Central memory CD8-positive, alpha-beta T cell (primary cell): ENCODE measurements at regions not wholly inside any gene's neighbourhood (a gene's known extent, or its start where the extent isn't known, plus 50 kb on each side); places are given as distances from the start of the nearest gene placed in this dataset.
"Not testable (repeated sequence)": the region's sequence is repeated elsewhere in the genome, so short reads cannot be mapped to it uniquely, and the experiment has no call there.

Experiments used
- ATAC-seq: fragments of 150-1000 bp; cut with Tn5 transposase; replicated peaks from 2 replicates; pipeline ENCODE4 v1.10.0; 2022; ENCODE audit warnings: mild to moderate bottlenecking, moderate FRiP score, moderate number of reproducible peaks; ENCODE audit not compliant: poor library complexity, severe bottlenecking; ENCODE audit errors: extremely low read depth
- DNase-seq, 2 donors: peaks; one replicate each; pipeline ENCODE4 v3.0.0; 2021; ENCODE audit warnings: low spot score in 2 of 2
- H3K27ac Mint-ChIP-seq: one replicate; pipeline ENCODE4 v1.8.0; 2022; ENCODE audit warnings: low read depth, mild to moderate bottlenecking, moderate library complexity, mixed read lengths
- H3K27me3 Mint-ChIP-seq: one replicate; pipeline ENCODE4 v1.8.0; 2022; ENCODE audit warnings: mixed read lengths
- H3K36me3 Mint-ChIP-seq: one replicate; pipeline ENCODE4 v1.8.0; 2022; ENCODE audit warnings: mild to moderate bottlenecking, moderate library complexity, mixed read lengths; ENCODE audit not compliant: insufficient read depth
- H3K4me1 Mint-ChIP-seq: one replicate; pipeline ENCODE4 v1.8.0; 2022; ENCODE audit warnings: mixed read lengths
- H3K4me3 Mint-ChIP-seq: one replicate; pipeline ENCODE4 v1.8.0; 2022; ENCODE audit warnings: mild to moderate bottlenecking, moderate library complexity, mixed read lengths
- H3K9me3 Mint-ChIP-seq: one replicate; pipeline ENCODE4 v1.8.0; 2022; ENCODE audit warnings: mixed read lengths

DNA sequence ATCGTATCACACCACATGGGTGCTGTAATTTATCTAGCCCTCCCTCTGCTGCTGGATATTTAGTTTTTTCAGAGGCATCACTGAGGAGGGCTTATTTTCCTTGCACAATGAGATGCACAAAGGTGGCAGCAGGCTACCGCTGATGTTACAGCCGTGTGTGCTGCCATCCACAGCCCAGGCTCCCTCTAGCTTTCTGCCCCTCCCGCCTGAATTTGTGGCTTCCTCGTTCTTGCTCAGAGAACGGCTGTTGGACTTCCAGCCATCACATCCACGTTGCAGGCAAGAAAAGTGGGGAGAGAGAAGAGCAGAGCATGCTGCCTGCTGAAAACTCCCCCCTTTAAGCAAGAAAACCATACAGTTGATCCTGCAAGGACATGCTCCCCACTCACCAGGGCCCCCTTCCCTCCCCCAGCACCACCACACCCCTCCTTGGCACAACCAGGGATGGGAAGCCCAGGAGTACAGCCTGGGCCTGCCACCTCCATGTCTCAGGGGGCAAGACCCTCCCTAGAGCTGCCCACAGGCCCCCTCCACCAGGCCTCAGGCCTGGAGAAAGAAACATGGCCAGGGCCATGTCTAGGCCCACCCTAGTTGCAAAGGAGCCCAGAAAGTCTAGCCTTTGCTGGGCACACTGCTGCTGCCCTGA, 102.6 kb downstream of the MRPL14 start:
- Mint-ChIP-seq H3K4me1 (no peaks in the 10 kb centered on the region), H3K27ac (no peak overlapping the region), H3K4me3 (no peak overlapping the region), H3K36me3 (no peaks in the 10 kb centered on the region), H3K27me3 (peaks cover 33% of the 10 kb centered on the region), H3K9me3 (no peaks in the 10 kb centered on the region)
- DNase-seq (no peak), ATAC-seq (no peak)

DNA sequence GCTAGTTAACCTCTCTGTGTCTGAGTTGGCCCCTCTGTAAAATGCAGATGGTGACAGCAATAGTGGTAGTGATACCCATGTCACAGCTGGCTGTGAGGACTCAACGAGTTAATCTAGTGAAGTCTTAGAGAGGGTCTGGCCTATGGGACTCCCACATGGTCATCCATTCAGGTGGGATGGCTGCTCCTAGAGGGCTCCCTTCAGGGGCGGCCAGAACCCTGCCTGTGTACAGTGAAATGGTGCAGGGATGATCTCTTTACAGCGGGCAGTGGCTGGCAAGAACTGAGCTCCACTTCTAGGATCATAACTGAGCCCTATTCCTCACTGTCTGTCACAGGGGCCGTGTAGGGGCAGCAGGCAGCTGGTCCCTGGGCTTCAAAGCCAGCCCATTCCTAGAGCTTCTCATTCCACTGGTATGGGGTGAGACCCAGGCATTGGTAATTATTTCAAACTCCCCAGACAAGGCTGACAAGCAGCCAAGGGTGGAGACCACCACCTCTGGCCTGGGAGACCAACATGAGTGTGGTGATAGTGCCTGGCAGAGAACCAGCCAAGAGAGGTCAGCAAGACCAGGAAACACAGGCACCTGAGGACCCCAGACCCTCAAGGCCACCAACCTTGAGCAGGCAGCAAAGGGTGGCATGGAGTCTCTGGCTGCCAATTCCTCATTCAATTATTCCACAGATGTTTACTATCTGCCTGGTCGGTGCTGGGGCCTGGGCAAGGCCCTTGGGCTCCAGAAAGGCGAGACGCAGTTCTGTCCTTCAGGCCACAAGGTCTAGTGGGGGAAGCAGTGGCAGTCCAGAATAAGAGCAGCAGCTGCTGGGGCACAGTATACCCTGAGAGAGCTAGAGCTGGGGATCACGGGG, 103.4 kb downstream of the MRPL14 start:
- Mint-ChIP-seq H3K9me3 (no peaks in the 10 kb centered on the region), H3K36me3 (no peaks in the 10 kb centered on the region), H3K27me3 (peaks cover 34% of the 10 kb centered on the region), H3K4me1 (no peaks in the 10 kb centered on the region), H3K4me3 (no peak overlapping the region), H3K27ac (no peak overlapping the region)
- no peak for ATAC-seq
- no peak for DNase-seq

DNA sequence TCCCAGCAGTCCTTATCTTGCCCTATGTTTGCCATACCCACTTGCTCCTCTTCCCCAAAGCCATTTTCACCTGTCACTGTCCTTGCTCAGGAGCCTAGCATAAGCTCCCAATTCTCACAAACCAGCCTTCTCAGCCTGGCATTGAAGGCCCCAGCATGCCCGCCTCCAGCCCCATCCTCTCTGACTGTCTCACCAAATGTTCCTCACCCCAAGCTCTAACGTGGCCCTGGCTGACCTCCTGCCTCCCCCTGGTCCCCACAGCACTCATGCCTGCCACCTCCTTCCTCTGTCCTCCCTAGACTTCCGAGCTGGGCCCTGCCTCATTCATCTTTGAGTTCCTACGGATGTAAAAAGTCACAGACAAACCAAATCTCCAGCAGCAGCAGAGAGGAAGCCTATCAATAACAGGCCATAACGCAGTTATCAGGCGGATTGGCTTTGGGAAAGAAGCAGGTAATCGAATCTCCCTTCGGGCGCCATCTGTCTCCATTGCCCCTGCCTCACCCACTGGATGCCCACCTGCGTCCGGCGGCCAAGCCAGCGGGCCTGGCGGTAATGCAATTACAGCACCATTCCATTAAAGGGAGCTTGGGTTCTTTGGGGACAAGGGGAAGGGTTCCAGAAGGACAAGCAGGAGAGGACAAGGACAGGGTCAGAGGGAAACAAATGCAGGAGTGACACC, 104.4 kb downstream of the MRPL14 start:
- H3K27ac Mint-ChIP-seq, result no peak overlapping the region
- H3K4me3 Mint-ChIP-seq, result no peak overlapping the region
- H3K27me3 Mint-ChIP-seq, result peaks cover 34% of the 10 kb centered on the region
- H3K9me3 Mint-ChIP-seq, result no peaks in the 10 kb centered on the region
- ATAC-seq (no peak), DNase-seq (no peak)
- no peaks in the 10 kb centered on the region for H3K36me3 Mint-ChIP-seq
- H3K4me1 Mint-ChIP-seq, result no peaks in the 10 kb centered on the region

DNA sequence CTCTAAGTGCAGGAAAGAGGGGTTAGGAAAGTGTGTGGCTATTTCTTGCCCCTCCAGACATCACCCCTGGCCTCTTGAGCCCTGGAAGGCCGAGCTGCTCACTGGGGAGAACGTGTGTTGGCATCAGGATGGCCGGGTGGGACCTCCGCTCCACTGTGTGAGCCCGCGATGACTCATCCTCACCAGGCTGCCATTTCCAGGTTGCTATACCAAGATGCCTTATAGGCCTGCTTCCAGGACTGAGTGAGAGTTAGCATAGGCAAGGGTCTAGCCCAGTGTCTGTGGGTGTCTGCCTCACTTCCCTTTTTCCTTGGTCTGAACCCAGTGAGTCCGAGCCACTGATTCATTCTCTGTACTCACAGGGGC, 105.0 kb downstream of the MRPL14 start:
- no peaks in the 10 kb centered on the region for H3K9me3 Mint-ChIP-seq
- H3K36me3 Mint-ChIP-seq, result no peaks in the 10 kb centered on the region
- H3K4me3 Mint-ChIP-seq, result no peak overlapping the region
- DNase-seq (no peak), ATAC-seq (no peak)
- H3K27ac Mint-ChIP-seq, result no peak overlapping the region
- H3K4me1 Mint-ChIP-seq, result no peaks in the 10 kb centered on the region
- H3K27me3 Mint-ChIP-seq, result peaks cover 31% of the 10 kb centered on the region

DNA sequence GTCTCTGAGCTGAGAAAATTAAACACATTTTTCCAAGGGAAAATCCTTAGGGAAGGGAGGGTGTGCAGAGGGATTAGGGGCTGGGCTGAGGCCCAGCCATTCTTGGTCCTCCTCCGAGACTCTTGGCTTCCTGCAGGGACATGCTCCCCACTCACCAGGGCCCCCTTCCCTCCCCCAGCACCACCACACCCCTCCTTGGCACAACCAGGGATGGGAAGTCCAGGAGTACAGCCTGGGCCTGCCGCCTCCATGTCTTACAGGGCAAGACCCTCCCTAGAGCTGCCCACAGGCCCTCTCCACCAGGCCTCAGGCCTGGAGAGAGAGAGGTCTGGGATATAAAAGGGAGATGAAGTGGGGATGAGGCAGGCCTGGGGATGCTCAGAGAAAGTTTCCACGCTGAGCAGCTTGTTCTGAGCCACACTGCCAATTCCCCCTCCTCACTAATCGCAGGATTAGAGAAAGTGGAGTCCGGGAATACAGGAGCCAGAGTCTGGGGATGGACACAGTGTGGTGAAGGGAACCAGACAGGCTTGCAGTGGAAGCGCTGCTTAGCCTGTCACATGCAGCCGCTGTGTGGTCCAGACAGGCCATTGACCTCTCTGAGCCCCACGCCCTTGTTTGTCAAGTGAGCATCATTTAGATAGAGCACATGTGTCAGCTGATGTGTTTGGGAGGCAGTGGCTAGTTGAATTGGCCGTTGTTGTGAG, 105.5 kb downstream of the MRPL14 start:
- ATAC-seq (no peak), DNase-seq (no peak)
- Mint-ChIP-seq H3K9me3 (no peaks in the 10 kb centered on the region), H3K4me1 (no peaks in the 10 kb centered on the region), H3K36me3 (no peaks in the 10 kb centered on the region), H3K27ac (no peak overlapping the region), H3K4me3 (no peak overlapping the region), H3K27me3 (peaks cover 26% of the 10 kb centered on the region)

DNA sequence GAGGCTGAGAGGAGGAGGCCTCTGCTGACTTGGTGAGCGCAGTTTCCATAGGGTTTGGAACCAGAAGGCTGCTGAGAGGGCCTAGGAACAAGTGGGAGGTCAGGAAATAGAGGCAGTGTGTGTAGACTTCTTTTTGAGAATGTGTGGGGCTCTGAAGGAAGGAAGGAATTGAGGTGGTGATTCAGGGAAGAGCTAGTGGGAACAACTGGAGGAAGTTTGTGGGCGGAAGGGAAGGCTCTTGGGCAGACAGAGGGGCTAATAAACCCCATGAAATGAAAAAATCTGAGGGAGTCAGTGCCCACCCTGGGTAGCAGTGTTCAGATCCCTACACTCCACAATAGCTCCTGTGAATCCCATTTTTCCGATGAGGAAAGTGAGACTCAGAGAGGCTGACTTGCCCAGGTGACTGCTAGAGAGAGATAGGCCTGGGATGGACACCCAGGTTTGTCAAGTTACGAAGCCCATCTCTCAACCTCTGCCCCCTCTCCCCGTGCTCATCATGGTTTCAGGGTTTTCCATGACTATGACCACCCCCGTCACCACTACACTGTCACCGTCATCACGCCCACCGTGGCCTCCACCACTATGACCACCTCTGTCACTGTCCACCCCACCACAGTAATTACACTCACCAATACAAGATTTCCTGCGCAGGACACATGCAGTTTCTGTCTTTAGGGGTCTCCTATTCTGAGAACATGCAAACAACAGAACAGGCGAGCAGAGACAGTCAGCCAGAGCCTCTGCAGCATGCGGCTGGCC, 106.4 kb downstream of the MRPL14 start:
- H3K36me3 Mint-ChIP-seq, result no peaks in the 10 kb centered on the region
- DNase-seq, result no peak
- H3K4me3 Mint-ChIP-seq, result no peak overlapping the region
- no peaks in the 10 kb centered on the region for H3K4me1 Mint-ChIP-seq
- H3K27me3 Mint-ChIP-seq, result peaks cover 26% of the 10 kb centered on the region
- peak overlapping the region; percentile 58 for H3K27ac Mint-ChIP-seq
- no peak for ATAC-seq
- H3K9me3 Mint-ChIP-seq, result no peaks in the 10 kb centered on the region

DNA sequence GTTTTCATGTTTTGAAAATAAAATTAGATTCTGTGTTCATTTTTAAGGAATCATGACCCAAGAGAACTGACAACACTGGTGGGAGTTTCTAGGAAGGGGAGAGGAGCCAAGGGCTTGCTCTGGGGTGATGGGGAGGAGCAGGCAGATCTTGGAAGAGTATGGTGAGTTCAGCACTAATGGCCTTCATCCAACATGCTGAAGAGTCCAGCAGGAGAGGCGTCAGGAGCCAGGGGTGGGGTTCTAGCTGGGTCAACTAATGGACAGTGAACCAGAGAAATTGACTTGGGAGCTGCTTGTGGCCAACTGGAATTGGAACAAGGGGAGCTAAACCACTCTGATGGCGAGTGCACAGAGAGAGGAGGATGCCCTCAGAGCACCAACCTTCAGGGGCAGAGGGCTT, 107.1 kb downstream of the MRPL14 start:
- no peak for DNase-seq
- no peaks in the 10 kb centered on the region for H3K9me3 Mint-ChIP-seq
- H3K4me1 Mint-ChIP-seq, result no peaks in the 10 kb centered on the region
- no peak for ATAC-seq
- peak overlapping the region; percentile 58 for H3K27ac Mint-ChIP-seq
- no peaks in the 10 kb centered on the region for H3K36me3 Mint-ChIP-seq
- peaks cover 26% of the 10 kb centered on the region for H3K27me3 Mint-ChIP-seq
- no peak overlapping the region for H3K4me3 Mint-ChIP-seq

DNA sequence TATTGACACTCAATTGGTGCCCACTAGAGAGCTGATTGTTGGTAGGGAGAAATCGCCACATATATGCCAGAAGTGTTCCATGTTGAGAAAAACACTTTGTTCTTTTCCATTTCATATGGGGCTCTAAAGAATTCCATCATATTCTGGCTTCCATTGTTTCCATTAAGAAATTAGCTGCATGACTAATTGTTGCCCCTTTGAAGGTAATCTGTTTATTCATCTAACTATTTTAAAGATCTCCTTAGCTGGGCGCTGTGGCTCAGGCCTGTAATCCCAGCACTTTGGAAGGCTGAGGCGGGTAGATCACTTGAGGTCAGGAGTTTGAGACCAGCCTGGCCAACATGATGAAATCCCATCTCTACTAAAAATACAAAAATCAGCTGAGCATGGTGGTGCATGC, 109.9 kb downstream of the MRPL14 start:
- not testable (repeated sequence) for ATAC-seq, H3K9me3 Mint-ChIP-seq, H3K36me3 Mint-ChIP-seq, H3K27ac Mint-ChIP-seq, H3K4me3 Mint-ChIP-seq, DNase-seq, H3K4me1 Mint-ChIP-seq
- peaks cover 15% of the 10 kb centered on the region for H3K27me3 Mint-ChIP-seq

DNA sequence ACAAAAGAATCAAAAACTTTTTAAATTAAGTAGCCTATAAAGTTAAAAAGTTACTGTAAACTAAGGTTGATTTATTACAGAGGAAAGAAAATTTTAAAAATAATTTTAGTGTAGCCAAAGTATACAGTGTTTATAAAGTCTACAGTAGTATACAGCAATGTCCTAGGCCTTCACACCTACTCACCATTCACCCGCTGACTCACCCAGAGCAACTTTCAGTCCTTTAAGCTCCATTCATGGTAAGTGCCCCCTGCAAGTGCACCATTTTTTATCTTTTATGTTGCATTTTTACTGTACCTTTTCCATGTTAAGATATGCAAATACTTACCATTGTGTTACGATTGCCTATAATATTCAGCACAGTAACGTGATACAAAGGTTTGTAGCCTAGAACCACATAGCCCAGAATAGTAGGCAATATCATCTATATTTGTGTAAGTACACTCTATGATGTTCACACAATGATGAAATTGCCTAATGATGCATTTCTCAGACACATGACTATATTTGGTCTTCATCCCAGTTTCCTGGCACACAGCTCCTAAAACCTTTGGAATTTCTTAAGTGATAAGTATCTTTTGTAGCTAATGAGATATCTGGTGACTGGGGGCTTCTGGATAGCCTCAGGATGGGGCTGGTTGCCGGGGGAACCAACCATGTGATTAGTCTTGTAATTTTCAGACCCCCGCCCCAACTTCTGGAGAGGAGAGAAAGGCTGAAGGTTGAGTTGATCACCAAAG, 111.0 kb downstream of the MRPL14 start:
- Mint-ChIP-seq H3K4me1 (no peaks in the 10 kb centered on the region), H3K27ac (no peak overlapping the region), H3K9me3 (no peaks in the 10 kb centered on the region), H3K4me3 (no peak overlapping the region), H3K27me3 (peaks cover 15% of the 10 kb centered on the region), H3K36me3 (peaks cover 2% of the 10 kb centered on the region)
- DNase-seq, result no peak
- ATAC-seq, result no peak

DNA sequence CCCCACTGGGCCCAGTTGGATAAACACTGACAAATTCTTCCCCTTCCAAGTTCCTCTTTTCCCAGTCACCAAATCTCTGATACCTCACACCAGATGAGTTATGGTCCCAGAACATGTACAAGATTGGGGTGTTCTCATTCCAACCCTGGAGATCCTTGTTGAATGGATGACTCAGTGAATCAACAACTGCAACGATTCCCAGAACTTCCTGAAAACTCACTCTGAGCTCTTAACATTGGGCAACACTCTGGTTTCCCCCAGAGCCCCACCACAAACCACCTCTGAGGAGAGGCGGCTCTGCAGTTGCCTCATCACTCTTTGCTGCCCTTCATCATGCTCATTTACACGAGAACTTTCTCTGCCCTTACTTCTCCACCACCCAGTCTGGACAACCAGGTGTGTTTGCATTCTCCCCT, 115.2 kb downstream of the MRPL14 start:
- DNase-seq, result no peak

DNA sequence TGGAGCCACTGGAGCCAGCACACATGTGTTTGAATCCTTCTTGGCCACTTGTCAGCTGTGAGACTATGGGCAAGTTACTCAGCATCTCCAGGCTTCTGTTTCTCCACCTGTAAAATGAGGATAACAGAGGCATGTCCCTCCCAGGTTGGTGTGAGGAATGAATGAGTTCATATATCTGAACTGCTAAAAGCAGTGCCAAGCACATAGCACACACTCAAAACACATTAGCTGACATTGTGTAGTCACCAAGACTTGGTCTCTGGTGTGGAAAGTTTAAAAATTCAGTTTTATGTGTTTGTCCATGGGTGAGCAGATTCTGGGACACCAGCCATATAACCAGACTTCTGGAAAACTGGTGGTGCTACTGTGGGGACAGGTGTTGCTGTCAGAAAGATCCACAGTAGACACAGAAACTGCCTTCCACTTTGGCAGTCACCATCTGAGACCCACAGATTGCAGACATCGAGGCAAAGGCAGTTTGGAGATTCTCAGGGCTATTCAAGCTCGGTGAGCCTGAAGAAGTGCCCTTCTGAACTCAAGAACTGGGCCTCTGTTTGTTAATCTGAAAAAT, 115.8 kb downstream of the MRPL14 start:
- DNase-seq, result no peak
- Mint-ChIP-seq H3K27ac (no peak overlapping the region), H3K27me3 (peaks cover 21% of the 10 kb centered on the region), H3K9me3 (no peaks in the 10 kb centered on the region), H3K4me3 (no peak overlapping the region), H3K36me3 (peaks cover 2% of the 10 kb centered on the region), H3K4me1 (no peaks in the 10 kb centered on the region)
- no peak for ATAC-seq

More for the DNA sequence above, 115.2 kb downstream of the MRPL14 start:
- Mint-ChIP-seq H3K27me3 (peaks cover 15% of the 10 kb centered on the region), H3K27ac (no peak overlapping the region), H3K36me3 (peaks cover 2% of the 10 kb centered on the region), H3K4me1 (no peaks in the 10 kb centered on the region), H3K9me3 (no peaks in the 10 kb centered on the region), H3K4me3 (no peak overlapping the region)
- ATAC-seq, result peak; percentile 19
